Upper lobe of left lung (tissue), 4 donors: ENCODE measurements at regions not wholly inside any gene's neighbourhood (a gene's known extent, or its start where the extent isn't known, plus 50 kb on each side); places are given as distances from the start of the nearest gene placed in this dataset.

Source experiments
- EP300 ChIP-seq, 4 donors: sonication (generic); formaldehyde crosslinking; IDR thresholded peaks; one replicate each; pipeline ENCODE4 v1.5.1; 2017; ENCODE audit warnings: antibody characterized with exemption in 4 of 4, control low read depth in 2 of 4
- POLR2A ChIP-seq, 4 donors: fragments of 450-650 bp; IDR thresholded peaks; one replicate each; pipeline ENCODE4 v1.5.1; 2016 to 2017; ENCODE audit warnings: antibody characterized with exemption in 4 of 4, mild to moderate bottlenecking in 2 of 4
- TF ChIP-seq, protein P1 (sequence below), 6 experiments: fragments of 450-650 bp in 4 of 6; fragments of 200-600 bp in 2 of 6; sonication (generic) in 2 of 6; IDR thresholded peaks; one replicate each; pipeline ENCODE4 v1.5.1; 2016 to 2019; ENCODE audit warnings: antibody characterized with exemption in 6 of 6

DNA sequence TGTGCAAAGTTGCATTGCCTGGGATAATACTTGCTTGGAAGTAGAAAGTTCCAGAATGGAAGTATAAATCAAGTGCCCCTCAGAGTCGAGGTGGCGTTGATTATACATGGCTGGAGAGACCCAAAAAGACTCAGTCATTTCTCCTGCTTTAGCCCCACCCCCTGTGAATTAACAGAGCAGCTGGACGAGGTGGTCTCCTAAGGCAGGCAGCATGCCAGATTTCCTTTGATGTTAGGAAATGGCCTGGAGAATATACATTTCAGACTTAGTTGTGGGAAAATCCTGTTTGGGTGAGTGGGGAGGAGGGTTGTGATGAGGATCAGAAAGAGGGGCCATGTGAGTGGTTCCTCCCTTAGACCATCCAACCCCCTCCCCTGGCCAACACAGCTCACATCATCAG lies 406.1 kb upstream of the TMPO start:
- no peak for TF ChIP-seq POLR2A (IDR thresholded peaks at IDR 0.05)
- TF ChIP-seq, protein P1, sequence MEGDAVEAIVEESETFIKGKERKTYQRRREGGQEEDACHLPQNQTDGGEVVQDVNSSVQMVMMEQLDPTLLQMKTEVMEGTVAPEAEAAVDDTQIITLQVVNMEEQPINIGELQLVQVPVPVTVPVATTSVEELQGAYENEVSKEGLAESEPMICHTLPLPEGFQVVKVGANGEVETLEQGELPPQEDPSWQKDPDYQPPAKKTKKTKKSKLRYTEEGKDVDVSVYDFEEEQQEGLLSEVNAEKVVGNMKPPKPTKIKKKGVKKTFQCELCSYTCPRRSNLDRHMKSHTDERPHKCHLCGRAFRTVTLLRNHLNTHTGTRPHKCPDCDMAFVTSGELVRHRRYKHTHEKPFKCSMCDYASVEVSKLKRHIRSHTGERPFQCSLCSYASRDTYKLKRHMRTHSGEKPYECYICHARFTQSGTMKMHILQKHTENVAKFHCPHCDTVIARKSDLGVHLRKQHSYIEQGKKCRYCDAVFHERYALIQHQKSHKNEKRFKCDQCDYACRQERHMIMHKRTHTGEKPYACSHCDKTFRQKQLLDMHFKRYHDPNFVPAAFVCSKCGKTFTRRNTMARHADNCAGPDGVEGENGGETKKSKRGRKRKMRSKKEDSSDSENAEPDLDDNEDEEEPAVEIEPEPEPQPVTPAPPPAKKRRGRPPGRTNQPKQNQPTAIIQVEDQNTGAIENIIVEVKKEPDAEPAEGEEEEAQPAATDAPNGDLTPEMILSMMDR (IDR thresholded peaks at IDR 0.05) = no peak
- no peak for TF ChIP-seq EP300 (IDR thresholded peaks at IDR 0.05)
